Fibroblast of lung (primary cell): ENCODE measurements at regions not wholly inside any gene's neighbourhood (a gene's known extent, or its start where the extent isn't known, plus 50 kb on each side); places are given as distances from the start of the nearest gene placed in this dataset.

ENCODE experiments used
- EZH2 ChIP-seq: IDR thresholded peaks from 2 replicates; pipeline ENCODE4 v1.5.1; 2012; ENCODE audit warnings: low read length, control low read depth, mild to moderate bottlenecking; ENCODE audit errors: missing control alignments
- TF ChIP-seq, protein P1 (sequence below), 2 donors: IDR thresholded peaks in 1 of 2; conservative IDR thresholded peaks in 1 of 2; 1 replicate in 1 of 2; 2 replicates in 1 of 2; pipeline ENCODE4 v1.5.1; 2011 to 2012; ENCODE audit warnings: low read length in 2 of 2, control low read depth in 1 of 2, inconsistent platforms in 1 of 2, low read depth in 1 of 2, mild to moderate bottlenecking in 1 of 2

DNA sequence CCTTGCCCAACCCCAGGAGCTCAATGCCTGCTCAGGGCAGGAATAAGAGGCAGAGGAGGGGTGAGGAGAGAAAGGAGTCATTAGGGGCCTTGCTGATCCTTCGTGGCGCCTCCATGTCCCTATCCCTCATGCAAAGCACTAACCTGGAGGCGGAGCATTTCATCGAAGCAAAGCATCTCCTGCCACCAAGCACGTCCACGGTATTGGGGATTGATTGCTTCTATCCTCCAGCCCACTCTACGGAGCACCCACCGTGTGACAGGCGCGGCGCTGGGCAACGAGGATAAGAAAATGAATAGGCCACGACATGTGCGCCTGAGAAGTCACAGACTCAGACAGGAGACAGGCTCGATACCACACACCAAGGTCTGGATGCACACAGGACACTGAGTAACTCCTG lies 67.0 kb downstream of the IGLL1 start:
- TF ChIP-seq, protein P1, sequence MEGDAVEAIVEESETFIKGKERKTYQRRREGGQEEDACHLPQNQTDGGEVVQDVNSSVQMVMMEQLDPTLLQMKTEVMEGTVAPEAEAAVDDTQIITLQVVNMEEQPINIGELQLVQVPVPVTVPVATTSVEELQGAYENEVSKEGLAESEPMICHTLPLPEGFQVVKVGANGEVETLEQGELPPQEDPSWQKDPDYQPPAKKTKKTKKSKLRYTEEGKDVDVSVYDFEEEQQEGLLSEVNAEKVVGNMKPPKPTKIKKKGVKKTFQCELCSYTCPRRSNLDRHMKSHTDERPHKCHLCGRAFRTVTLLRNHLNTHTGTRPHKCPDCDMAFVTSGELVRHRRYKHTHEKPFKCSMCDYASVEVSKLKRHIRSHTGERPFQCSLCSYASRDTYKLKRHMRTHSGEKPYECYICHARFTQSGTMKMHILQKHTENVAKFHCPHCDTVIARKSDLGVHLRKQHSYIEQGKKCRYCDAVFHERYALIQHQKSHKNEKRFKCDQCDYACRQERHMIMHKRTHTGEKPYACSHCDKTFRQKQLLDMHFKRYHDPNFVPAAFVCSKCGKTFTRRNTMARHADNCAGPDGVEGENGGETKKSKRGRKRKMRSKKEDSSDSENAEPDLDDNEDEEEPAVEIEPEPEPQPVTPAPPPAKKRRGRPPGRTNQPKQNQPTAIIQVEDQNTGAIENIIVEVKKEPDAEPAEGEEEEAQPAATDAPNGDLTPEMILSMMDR (conservative IDR thresholded peaks at IDR 0.05 in 1 of 2, IDR thresholded peaks at IDR 0.05 in 1 of 2; ENCODE audit: low read depth in 1 of 2, low read length in 2 of 2), result no peak
- no peak for TF ChIP-seq EZH2
